Left ventricle myocardium inferior (tissue), 1 donor: ENCODE measurements at regions not wholly inside any gene's neighbourhood (a gene's known extent, or its start where the extent isn't known, plus 50 kb on each side); places are given as distances from the start of the nearest gene placed in this dataset.

Experiments used
- DNase-seq: peaks from one replicate; pipeline ENCODE4 v3.0.0-alpha.2; 2020
- H3K27ac ChIP-seq: fragments of 200-600 bp; replicated peaks from 2 replicates; pipeline ENCODE4 v1.8.0; 2021
- H3K27me3 ChIP-seq: fragments of 200-600 bp; 2 replicates; pipeline ENCODE4 v1.8.0; 2021; ENCODE audit warnings: low read depth
- H3K36me3 ChIP-seq: fragments of 200-600 bp; 2 replicates; pipeline ENCODE4 v1.8.0; 2021
- H3K4me1 ChIP-seq: fragments of 200-600 bp; 2 replicates; pipeline ENCODE4 v1.8.0; 2021
- H3K4me3 ChIP-seq: fragments of 200-600 bp; 2 replicates; pipeline ENCODE4 v1.8.0; 2021; ENCODE audit warnings: mild to moderate bottlenecking, moderate library complexity
- H3K9me3 ChIP-seq: fragments of 200-600 bp; replicated peaks from 2 replicates; pipeline ENCODE4 v1.8.0; 2021
- CTCF ChIP-seq: fragments of 200-600 bp; IDR thresholded peaks from 2 replicates; pipeline ENCODE4 v1.8.0; 2021; ENCODE audit warnings: antibody characterized with exemption, mild to moderate bottlenecking, borderline replicate concordance
- intact Hi-C: fragments of 100-400 bp; cut with micrococcal nuclease; formaldehyde crosslinking; loops from one replicate; pipeline ENCODE4 v1.11.0; 2022
- donor health status: DM: no; HTN: yes; CAD: no; lungs with severe emphysema.

DNA sequence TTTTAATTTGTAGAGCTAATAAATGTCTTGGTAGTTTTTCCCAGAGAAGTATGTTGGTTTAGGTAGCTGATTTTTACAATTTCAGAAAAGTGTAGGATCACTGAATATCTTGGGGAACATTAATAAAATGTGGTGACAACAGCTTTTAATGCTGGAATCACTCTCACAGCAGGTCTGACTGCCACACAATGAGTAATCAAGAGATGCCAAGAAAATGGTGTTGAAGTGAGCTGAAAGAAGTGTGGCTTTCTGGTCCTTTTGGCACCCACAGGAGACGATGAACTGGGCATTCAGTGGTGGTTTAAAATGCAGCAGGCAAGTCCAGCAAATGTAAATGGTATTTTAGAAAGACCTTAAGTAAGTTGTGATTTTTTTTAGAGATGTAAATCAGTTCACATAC, 175.8 kb downstream of the CBLN2 start:
- peaks cover 6% of the 10 kb centered on the region for H3K9me3 ChIP-seq
- no peak overlapping the region for H3K4me3 ChIP-seq
- H3K27me3 ChIP-seq = no peaks in the 10 kb centered on the region
- no peak for TF ChIP-seq CTCF
- no peaks in the 10 kb centered on the region for H3K4me1 ChIP-seq
- H3K36me3 ChIP-seq = no peaks in the 10 kb centered on the region
- no peak overlapping the region for H3K27ac ChIP-seq
- DNase-seq = no peak
- intact Hi-C loops = no loop called here

DNA sequence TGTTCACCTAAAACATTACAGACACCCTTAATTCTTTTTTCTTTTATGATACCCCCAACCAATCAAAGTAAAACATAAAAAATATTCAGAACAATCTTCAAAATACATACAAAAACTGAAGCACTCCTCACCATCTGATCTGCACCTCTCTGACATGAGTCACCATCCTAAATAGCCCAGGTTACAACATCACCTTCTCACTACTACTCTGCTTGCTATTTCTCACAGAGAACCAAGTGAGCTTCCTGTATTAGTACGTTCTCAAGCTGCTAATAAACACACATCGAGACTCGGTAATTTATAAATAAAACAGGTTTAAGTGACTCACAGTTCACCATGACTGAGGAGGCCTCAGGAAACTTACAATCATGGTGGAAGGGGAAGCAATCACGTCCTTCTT, 183.5 kb downstream of the CBLN2 start:
- TF ChIP-seq CTCF = no peak
- Histone ChIP-seq H3K27me3 (no peaks in the 10 kb centered on the region), H3K27ac (no peak overlapping the region), H3K9me3 (no peaks in the 10 kb centered on the region), H3K4me3 (no peak overlapping the region), H3K36me3 (no peaks in the 10 kb centered on the region), H3K4me1 (no peaks in the 10 kb centered on the region)
- intact Hi-C loops = no loop called here
- DNase-seq = no peak

- Histone ChIP-seq H3K9me3 (no peaks in the 10 kb centered on the region), H3K27ac (no peak overlapping the region), H3K4me1 (no peaks in the 10 kb centered on the region), H3K36me3 (no peaks in the 10 kb centered on the region), H3K4me3 (no peak overlapping the region), H3K27me3 (no peaks in the 10 kb centered on the region)
- intact Hi-C loops = no loop called here
- DNase-seq = no peak
- no peak for TF ChIP-seq CTCF
These were observed 201.2 kb downstream of the CBLN2 start for GRCh38 chr18:72342933-72343332.

- no peaks in the 10 kb centered on the region for H3K4me1 ChIP-seq
- no peaks in the 10 kb centered on the region for H3K27me3 ChIP-seq
- H3K9me3 ChIP-seq = no peaks in the 10 kb centered on the region
- TF ChIP-seq CTCF = no peak
- no peaks in the 10 kb centered on the region for H3K36me3 ChIP-seq
- H3K4me3 ChIP-seq = no peak overlapping the region
- intact Hi-C loops = no loop called here
- DNase-seq = no peak
- no peak overlapping the region for H3K27ac ChIP-seq
These were observed 204.2 kb downstream of the CBLN2 start for GRCh38 chr18:72339976-72340375.

DNA sequence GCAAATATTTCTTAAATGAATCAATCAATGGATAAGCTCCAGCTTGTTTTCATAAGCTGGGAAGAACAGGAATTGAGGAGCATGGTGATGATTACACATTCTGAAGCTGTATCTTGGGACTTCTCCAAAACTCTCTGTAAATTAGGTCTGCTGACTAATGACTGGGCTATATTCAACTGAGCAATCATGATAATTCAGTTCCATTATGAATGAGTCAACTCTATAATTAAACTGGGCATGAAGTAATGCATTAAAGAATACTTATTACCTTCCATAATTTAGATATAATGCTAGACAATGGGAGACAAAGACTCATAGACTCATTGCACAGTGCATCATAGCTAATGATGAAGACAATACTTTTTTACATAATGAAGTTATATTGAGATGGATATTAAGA, 207.4 kb downstream of the CBLN2 start:
- intact Hi-C loops = no loop called here
- TF ChIP-seq CTCF = no peak
- DNase-seq = no peak
- Histone ChIP-seq H3K9me3 (no peaks in the 10 kb centered on the region), H3K4me3 (no peak overlapping the region), H3K27me3 (no peaks in the 10 kb centered on the region), H3K27ac (no peak overlapping the region), H3K4me1 (no peaks in the 10 kb centered on the region), H3K36me3 (no peaks in the 10 kb centered on the region)

- intact Hi-C loops = no loop called here
- no peaks in the 10 kb centered on the region for H3K9me3 ChIP-seq
These were observed 214.6 kb downstream of the CBLN2 start for GRCh38 chr18:72329533-72329932.

More at GRCh38 chr18:72329533-72329932, 214.6 kb downstream of the CBLN2 start:
- H3K27ac ChIP-seq = no peak overlapping the region
- H3K4me3 ChIP-seq = no peak overlapping the region
- no peak for TF ChIP-seq CTCF
- H3K36me3 ChIP-seq = no peaks in the 10 kb centered on the region
- H3K4me1 ChIP-seq = no peaks in the 10 kb centered on the region
- DNase-seq = no peak
- no peaks in the 10 kb centered on the region for H3K27me3 ChIP-seq
